Spleen (tissue), 7 donors: ENCODE measurements at regions not wholly inside any gene's neighbourhood (a gene's known extent, or its start where the extent isn't known, plus 50 kb on each side); places are given as distances from the start of the nearest gene placed in this dataset.

Experiments
- CTCF ChIP-seq, 11 experiments: fragments of 200-600 bp in 7 of 11; fragments of 450-650 bp in 4 of 11; sonication (generic) in 4 of 11; IDR thresholded peaks in 8 of 11; conservative IDR thresholded peaks in 3 of 11; 1 replicate in 7 of 11; 2 replicates in 4 of 11; pipeline versions ENCODE4 v1.4.0 to v1.8.0; 2016 to 2021; ENCODE audit warnings: antibody characterized with exemption in 11 of 11, inconsistent platforms in 4 of 11, mild to moderate bottlenecking in 1 of 11
- POLR2A ChIP-seq, 3 donors: fragments of 450-650 bp; IDR thresholded peaks; one replicate each; pipeline ENCODE4 v1.5.1; 2017; ENCODE audit warnings: antibody characterized with exemption in 3 of 3, mild to moderate bottlenecking in 1 of 3
- donor health status: DM: no; HTN: no; CAD: no; lungs with moderate emphysema.
- donor health status: DM: no; HTN: no; CAD: no.
- donor health status: DM: no; HTN: no; CAD: no.

- TF ChIP-seq CTCF (IDR thresholded peaks at IDR 0.05 in 8 of 11, conservative IDR thresholded peaks at IDR 0.05 in 3 of 11) (no peak), POLR2A (IDR thresholded peaks at IDR 0.05) (no peak)
Observed at GRCh38 chr2:120516679-120517314, 170.9 kb downstream of the INHBB start.
